HG03025 (cell line): ENCODE measurements at regions not wholly inside any gene's neighbourhood (a gene's known extent, or its start where the extent isn't known, plus 50 kb on each side); places are given as distances from the start of the nearest gene placed in this dataset.

ENCODE experiments used
- ATAC-seq: cut with Tn5 transposase; IDR thresholded peaks from one replicate; pipeline ENCODE4 v1.9.1; 2021; ENCODE audit warnings: mild to moderate bottlenecking, moderate library complexity; ENCODE audit not compliant: unreplicated experiment, low FRiP score

DNA sequence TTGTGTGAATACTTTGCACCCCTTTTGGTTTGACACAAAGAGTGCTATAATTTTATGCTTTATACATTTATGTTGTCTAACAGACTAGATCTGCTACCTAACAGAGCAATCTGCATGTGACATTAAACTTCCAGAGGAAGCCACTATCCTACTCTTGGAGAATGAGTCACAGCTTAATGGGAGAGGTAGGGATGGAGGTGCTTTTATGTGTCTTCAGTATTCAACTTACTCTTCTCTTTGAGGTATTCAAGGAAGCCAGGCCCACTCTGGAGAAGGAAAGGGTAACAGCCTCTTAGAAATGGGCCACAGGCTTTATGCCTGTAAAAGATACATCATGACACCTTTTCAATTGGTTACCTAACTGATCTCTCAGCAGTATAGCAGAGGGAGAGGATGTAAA is 85.8 kb upstream of the NEUROD1 start:
- no peak for ATAC-seq

DNA sequence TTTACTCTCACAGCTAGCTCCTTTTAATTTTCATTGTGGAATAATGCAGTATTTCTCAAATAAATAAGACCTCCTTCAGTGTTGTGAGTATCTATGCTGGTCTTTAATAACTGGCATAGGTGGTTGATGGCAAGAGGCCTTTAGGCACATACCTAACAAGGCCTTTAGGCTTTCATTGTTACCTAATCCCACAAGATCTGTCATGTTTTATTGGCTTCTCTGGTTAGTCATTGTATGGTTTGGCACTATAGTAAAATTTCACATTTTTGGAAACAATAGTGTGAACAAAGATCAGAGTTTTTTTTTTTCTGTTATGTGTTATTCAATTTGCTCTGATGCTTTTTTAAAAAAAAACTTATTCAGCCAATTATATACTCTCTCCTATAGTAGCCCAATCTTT is 89.8 kb upstream of the NEUROD1 start:
- ATAC-seq, result no peak

GRCh38 chr2:181771356-181771755 is 91.0 kb upstream of the NEUROD1 start:
- ATAC-seq, result no peak

DNA sequence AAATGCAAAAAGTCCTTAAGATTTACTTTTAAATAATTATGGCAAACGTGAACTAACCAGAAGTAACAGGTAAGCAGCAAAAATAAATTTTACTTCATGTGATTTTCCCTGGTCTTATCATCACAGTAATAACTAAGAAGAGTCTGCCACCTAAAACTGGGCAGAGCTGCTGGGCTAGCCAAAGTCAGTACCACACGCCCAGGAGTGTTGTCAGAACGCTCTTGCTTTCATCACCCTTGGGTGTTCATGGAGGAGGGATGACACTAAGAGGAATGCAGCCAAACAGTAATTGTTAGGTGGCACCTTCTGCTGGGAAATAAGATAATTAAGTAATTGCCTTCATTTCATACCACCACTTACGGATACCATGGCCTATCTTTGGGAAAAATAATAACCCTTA is 92.0 kb upstream of the NEUROD1 start:
- ATAC-seq, result no peak

GRCh38 chr2:181772777-181773176 is 92.5 kb upstream of the NEUROD1 start:
- no peak for ATAC-seq

DNA sequence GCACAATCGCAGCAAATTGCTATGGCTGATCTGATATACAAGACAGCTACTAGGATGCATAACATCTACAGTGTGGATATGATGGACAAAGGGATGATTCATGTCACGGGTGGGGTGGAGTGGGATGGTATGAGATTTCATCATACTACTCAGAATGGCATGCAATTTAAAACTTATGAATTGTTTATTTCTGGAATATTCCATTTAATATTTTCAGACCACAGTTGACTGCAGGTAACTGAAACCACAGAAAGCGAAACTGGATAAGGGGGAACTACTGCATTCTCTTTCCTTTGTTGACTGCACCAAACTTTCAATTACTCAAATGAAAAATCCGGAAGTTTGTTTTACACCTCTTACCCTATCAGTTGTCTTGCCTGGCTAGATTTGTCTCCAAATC is 94.4 kb upstream of the NEUROD1 start:
- ATAC-seq, result peak; percentile 84

DNA sequence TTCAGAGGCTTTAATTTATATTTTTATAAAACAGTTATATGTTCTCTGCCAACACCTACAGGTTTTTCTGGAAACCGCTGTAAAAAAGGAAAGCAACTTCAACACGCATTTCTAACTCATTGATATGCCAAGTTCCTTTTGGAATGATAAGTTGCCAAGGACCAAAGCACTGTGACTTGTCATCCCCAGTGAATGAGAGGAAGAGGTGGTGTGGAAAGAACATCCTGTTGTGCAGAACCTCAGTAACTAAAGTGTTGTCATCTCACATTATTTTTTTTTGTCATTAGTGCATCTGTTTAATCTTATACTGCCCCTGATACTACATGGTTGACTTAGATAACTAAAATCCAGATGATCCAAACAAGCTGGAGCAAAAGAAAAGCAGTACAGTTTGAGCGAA is 96.0 kb upstream of the NEUROD1 start:
- no peak for ATAC-seq

DNA sequence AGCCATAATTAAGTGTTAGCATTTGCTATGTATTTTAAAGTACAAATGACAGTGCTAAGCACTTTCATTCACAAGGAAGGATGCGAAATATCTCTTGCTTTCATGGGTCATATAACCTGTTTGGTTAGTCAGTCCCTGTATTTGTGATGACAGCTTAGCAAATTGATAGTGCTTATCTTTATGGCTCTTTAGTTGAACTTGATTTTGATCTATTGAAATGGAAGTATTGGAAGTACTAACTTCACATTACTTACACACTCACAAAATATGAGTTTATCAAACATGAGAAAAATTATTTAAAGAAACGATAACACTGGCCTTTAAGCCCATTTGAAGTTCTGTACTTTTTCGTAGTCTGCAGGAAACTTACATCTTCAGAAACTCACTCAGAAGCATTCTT is 97.4 kb upstream of the NEUROD1 start:
- no peak for ATAC-seq

DNA sequence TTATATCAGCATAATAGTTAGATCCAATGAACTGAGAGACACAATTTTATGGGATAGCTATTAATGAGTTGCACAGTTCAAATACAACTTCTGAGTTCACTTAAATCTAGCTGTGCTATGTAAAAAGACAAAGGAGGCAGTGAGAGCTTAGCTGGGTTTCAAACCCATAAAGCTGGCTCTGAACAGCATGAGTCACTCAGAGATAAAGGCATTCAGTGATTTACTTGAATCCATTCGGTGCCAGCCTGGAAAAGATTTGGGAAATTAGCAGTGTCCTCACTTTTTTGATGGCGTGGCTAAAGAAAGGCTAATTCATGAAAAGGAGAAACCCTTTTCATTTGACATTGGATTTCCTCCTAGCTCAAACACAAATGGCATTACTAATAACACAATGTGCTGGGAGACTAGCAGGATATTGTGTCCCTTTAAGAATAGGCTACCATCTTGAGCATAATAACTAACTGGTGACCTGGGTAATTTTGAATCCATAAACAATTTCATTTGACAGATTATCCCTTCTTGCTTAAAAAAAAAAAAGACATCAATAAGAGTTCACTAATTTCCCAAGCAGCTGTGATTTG is 98.4 kb upstream of the NEUROD1 start:
- ATAC-seq, result no peak

GRCh38 chr2:181779288-181780021 is 99.1 kb upstream of the NEUROD1 start:
- ATAC-seq, result no peak

GRCh38 chr2:181780047-181780651 is 99.8 kb upstream of the NEUROD1 start:
- no peak for ATAC-seq

DNA sequence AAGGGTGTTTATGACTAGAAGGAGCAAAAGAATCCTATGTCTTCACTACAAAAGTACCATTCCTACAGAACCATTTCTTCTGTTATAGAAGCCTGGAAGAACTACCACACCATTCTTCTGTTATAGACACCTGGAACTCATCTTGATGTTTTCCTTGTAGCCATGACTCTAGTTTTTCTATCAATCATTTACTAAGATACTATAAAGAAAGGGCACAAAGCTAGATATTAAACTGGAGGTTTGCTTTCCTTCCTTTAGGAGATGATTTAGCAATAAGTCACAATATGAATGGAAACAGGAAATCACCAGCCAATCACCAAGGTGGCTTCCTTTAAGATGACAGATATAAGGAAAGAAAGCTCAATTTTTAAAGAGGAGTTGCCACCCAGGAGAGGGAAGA is 100.3 kb upstream of the NEUROD1 start:
- no peak for ATAC-seq

GRCh38 chr2:181781078-181781786 is 100.9 kb upstream of the NEUROD1 start:
- ATAC-seq, result no peak

GRCh38 chr2:181782660-181783059 is 102.3 kb upstream of the NEUROD1 start:
- ATAC-seq, result no peak

GRCh38 chr2:181784556-181784955 is 104.2 kb upstream of the NEUROD1 start:
- no peak for ATAC-seq

GRCh38 chr2:181785691-181786344 is 105.5 kb upstream of the NEUROD1 start:
- ATAC-seq, result no peak

GRCh38 chr2:181786371-181787228 is 104.9 kb upstream of the ITPRID2 start:
- ATAC-seq, result no peak

GRCh38 chr2:181787310-181788048 is 104.1 kb upstream of the ITPRID2 start:
- ATAC-seq, result no peak

GRCh38 chr2:181788897-181789555 is 102.5 kb upstream of the ITPRID2 start:
- no peak for ATAC-seq
